HG03460 (cell line): ENCODE measurements at regions not wholly inside any gene's neighbourhood (a gene's known extent, or its start where the extent isn't known, plus 50 kb on each side); places are given as distances from the start of the nearest gene placed in this dataset.
"Not testable (repeated sequence)": the region's sequence is repeated elsewhere in the genome, so short reads cannot be mapped to it uniquely, and the experiment has no call there.

Source experiments
- ATAC-seq: cut with Tn5 transposase; IDR thresholded peaks from one replicate; pipeline ENCODE4 v1.9.1; 2021; ENCODE audit not compliant: unreplicated experiment

- ATAC-seq, result no peak
Measured at GRCh38 chr11:109480251-109480650, 58.3 kb downstream of the C11orf87 start.

- no peak for ATAC-seq
Measured at GRCh38 chr11:109486129-109486528, 64.1 kb downstream of the C11orf87 start.

GRCh38 chr11:109490953-109491635 lies 69.1 kb downstream of the C11orf87 start:
- no peak for ATAC-seq

- no peak for ATAC-seq
Measured at GRCh38 chr11:109506115-109506514, 84.1 kb downstream of the C11orf87 start.

GRCh38 chr11:109507331-109507730 lies 85.3 kb downstream of the C11orf87 start:
- no peak for ATAC-seq

GRCh38 chr11:109507836-109508561 lies 86.0 kb downstream of the C11orf87 start:
- ATAC-seq, result no peak

GRCh38 chr11:109508943-109509342 lies 87.0 kb downstream of the C11orf87 start:
- no peak for ATAC-seq

- no peak for ATAC-seq
Measured at GRCh38 chr11:109510316-109510715, 88.3 kb downstream of the C11orf87 start.

GRCh38 chr11:109511598-109511997 lies 89.6 kb downstream of the C11orf87 start:
- ATAC-seq, result no peak

- no peak for ATAC-seq
Measured at GRCh38 chr11:109512249-109512648, 90.3 kb downstream of the C11orf87 start.

DNA sequence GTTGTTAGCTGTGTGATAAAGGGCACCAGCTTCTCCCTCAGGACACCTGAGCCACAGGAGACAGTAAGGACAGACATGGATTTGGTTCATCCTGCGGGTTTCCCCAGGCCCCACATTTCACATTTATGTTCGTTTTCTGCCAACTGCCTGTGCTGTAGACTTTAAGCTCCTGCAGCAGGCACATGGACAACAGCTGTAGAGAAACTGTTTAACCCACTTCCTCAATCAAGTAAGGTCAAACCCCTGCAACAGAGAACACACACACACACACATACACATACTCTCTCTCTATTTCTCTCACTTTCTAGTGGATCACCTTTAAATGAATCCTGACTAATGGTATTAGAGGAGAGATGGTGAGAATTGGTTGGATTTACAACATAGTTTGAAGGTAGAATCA lies 90.7 kb downstream of the C11orf87 start:
- no peak for ATAC-seq

DNA sequence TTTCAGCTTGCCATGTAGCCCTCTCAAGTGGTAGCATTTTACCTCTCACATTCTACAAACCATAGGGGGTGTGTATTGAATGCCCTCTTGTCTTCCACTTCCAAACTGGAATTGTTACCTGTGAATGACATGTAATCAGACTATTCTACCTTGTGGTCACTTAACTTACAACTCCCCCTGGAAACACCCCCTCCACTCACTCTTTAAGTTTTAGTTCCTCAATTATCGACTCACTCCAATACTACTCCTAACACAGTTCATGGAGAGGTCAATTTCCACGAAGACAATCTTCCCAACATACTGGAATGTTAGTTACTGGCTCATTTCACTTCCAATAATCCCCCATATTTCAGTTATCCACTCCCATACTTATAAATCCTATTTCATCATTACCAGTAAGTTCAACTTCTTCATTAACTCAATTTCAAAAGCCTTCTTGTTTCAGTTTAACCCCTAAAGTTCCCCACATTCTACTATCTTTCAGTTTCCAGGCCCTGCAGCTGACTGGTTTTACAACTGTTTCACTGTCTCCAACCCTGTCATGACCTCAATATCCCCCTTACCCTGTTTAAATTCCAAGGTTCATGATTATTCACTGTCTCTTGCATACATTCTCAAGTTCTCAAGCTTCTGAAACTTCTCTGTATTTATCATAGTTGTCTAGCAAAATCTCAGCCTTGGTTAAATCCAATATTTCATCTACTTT lies 92.5 kb downstream of the C11orf87 start:
- ATAC-seq, result no peak

DNA sequence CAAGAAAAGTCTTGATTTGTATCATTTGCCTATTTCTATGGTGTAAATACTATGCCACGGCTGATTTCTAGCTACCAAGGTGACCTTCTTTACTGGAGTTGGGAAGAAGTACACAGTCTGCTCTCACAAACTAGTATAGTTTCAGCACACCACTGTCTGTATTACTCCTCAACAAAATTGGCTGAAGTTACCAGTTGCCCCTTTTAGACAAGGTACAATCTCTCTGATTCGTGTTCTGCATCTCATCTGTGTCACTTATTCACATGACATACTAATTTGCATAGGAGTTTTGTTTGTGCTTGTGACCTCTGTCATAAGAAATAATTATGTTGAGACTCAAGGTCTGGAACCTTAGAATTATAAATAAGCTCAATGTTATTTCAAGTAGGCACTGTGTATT lies 97.3 kb downstream of the C11orf87 start:
- no peak for ATAC-seq

GRCh38 chr11:109521571-109522086 lies 99.6 kb downstream of the C11orf87 start:
- ATAC-seq, result no peak

DNA sequence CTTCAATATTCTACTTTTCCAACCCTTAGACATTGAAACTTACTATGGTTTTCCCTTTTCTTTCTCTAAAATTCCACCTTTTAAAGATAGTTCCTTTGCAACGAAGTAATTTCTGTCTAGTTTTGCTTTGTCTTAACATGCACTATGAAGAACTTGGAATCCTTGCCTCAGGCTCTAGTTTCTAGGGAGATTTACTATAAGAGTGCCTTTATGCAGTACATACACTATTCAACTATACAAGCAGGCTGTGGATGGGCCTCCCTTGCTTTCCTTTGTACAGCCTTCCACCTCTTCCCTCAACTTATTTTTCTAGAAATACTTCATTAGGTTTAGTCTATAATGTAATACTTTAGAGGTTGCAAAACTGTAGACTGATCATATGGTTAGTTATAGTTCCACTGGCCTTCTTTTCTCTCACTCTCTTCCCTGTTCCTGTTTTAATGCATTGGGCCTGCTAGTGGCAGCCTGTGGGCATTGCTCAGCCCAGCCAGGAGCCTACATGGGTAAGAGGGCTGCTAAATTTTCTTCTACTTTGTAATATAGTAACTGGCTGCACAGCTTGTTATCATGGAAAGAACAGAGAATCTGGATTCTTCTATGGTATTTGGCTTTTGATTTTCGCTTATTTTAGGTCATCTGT lies 100.2 kb downstream of the C11orf87 start:
- ATAC-seq, result no peak

- ATAC-seq, result not testable (repeated sequence)
Measured at GRCh38 chr11:109525636-109526035, 103.6 kb downstream of the C11orf87 start.

DNA sequence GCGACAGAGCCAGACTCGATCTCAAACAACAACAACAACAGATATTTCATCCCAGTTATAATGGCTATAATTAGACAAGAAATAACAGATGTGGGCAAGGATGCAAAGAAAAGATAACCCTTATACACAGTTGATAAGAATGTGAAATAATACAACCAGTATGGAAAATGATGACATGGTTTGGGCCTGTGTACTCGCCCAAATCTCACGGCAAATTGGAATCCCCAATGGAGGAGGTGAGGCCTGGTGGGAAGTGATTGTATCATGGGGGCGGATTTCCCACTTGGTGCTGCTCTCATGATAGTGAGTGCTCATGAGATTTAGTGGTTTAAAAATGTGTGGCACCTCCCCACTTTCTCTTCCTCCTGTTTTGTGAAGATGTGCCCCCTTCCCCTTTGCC lies 104.1 kb downstream of the C11orf87 start:
- ATAC-seq, result no peak

DNA sequence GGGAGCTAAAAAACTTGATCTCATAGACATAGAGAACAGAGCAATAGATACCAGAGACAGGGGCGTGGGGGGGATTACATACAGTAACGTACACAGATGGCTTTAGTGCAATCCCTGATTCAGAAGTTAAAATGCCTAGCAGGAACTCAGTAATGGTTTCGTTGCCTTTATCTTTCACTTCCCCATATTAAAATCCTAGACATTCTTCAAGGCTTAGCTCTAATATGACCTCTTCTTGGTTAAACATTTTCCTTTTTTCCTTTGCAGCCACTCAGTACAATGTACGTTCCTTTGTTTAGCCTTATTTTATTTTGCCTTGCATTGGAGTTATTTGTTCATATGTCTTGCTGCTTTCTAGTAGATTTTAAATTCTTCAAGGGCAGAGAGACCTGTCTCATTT lies 104.9 kb downstream of the C11orf87 start:
- ATAC-seq, result no peak

- ATAC-seq, result no peak
Measured at GRCh38 chr11:109527496-109527895, 105.5 kb downstream of the C11orf87 start.

DNA sequence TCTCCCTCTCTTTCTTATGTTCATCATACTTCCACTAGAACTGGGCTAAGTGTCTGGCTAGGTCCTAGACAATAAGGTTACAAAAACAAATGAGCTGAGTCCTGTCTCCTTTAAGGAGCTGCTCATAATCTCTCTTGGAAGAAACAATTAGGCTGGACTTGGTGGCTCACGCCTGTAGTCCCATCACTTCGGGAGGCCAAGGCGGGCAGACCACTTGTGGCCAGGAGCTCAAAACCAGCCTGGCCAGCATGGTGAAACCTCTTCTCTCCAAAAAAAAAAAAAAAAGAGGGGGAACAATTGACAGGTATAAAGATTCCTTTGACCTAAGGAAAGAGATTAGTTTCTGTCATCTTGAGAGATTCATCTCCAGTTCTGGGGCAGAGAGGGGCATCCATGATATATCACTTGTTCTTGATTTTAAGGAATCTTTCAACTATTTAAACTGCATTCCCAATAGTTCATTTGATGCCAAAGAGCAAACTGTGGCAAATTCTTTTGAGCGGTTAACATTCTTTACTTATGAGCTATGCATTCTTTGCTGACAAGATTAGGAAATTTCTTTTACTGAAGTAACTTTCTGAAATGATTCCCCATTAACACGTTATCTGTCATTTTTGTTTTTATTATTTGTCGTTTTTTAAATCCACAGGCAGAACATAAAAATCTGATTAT lies 125.5 kb downstream of the C11orf87 start:
- ATAC-seq, result no peak

DNA sequence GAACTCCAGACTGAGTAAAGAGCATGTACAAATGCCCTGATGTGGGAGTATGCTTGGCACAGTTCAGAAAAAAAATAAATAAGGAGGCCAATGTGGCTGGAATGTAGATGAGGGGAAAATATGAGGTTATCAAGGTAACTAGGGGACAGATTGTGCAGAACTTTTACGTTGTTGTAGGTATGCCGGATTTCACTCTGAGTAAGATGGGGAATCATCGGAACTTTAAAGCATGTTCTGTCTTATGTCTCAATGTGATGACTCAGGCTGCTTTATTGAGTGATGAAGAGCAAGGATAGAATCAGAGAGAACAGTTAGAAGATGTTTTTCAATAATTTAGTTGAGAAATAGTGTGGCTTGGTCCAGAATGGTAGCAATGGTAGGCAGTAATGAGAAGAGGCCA lies 130.4 kb downstream of the C11orf87 start:
- no peak for ATAC-seq
